ENCODE measurements at regions not wholly inside any gene's neighbourhood (a gene's known extent, or its start where the extent isn't known, plus 50 kb on each side); places are given as distances from the start of the nearest gene placed in this dataset.
"Not testable (repeated sequence)": the region's sequence is repeated elsewhere in the genome, so short reads cannot be mapped to it uniquely, and the experiment has no call there.

DNA sequence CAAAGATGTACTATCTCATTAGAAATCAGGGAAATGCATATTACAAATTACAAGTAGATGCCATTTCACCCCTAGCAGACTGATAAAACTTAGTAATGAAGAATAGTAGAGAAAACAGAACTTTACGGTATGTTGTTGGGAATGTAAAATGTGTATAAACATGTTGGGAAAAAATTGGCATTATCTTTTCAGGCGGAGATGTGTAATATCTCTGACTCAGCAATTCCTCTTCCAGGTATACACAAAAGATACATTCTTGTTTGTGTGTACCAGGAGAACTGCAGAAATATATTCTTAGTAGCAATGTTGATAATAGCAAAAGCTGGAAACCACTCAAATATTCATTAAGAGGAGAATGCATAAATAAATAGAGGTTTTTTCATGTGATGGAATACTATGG lies 204.5 kb downstream of the LPIN1 start:
- intact Hi-C loops (cut with micrococcal nuclease): no loop called here

DNA sequence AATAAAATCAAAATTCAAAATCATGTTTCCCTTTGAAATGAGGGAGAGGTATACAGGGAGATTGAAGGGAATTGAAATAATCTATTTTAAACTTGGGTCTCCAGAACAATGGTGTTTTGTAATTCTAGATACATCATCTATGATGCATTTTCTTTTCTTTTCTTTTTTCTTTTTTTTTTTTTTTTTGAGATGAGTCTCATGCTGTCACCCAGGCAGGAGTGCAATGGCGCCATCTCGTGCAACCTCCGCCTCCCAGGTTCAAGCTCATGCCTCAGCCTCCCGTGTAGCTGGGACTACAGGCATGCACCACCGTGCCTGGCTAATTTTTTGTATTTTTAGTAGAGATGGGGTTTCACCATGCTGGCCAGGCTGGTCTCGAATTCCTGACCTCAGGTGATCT lies 205.1 kb downstream of the LPIN1 start:
- intact Hi-C loops (cut with micrococcal nuclease): not testable (repeated sequence)

DNA sequence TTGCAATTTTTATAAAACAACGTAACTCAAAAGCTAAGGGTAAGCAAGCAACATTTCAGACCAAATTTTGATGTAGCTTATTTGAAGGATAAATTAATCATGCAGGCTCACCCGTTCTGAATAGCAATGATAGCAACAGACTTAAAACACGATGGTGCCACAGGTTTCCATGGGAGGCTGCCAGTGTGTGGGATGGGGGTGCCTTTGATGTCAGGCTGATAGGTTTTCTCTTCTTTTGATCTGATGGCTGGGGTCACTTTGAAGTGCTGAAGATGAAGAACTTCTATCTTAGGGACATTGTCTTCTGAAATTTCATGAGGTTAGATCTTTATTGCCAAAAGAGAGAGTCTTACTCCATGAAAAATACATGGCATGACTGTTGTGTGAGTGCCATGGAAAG lies 206.8 kb downstream of the LPIN1 start:
- intact Hi-C loops (cut with micrococcal nuclease): no loop called here

DNA sequence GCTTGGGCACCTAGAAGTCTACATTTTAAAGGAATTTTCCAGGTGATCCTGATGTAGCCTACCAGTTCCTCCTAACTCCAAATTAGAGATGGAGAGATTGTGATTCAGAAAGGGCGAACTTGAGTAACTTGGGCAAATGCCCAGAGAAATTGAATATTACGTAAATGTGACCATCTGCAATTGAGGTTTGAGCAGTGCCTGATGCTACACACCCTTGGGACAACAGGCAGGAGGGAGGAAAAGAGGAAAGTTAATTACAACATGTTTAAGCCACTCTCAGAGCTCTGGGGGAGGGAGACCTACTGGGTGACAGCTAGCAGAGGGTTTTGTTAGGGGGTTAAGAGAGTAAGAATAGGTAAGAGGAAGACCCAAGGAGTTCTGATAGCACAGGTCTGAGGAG lies 208.9 kb downstream of the LPIN1 start:
- intact Hi-C loops (cut with micrococcal nuclease): no loop called here

DNA sequence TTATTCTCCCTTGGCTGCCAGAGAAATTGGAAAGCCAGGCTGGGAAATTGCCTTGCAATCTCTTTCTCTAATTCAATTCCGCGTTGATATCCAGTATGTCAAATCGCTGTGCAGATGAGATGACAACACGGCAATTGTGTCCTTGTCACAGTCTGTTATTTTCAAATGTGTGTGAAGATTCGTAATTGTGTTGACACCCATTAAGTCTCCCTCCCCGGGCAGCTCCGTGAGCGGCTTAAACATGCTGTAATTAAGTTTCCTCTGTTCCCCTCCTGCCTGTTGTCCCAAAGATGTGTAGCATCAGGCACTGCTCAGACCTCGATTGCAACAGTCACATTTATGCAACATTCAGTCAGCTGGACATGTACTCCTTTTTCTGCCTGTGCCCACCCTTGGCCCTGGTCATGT lies 209.5 kb downstream of the LPIN1 start:
- intact Hi-C loops (cut with micrococcal nuclease): no loop called here

DNA sequence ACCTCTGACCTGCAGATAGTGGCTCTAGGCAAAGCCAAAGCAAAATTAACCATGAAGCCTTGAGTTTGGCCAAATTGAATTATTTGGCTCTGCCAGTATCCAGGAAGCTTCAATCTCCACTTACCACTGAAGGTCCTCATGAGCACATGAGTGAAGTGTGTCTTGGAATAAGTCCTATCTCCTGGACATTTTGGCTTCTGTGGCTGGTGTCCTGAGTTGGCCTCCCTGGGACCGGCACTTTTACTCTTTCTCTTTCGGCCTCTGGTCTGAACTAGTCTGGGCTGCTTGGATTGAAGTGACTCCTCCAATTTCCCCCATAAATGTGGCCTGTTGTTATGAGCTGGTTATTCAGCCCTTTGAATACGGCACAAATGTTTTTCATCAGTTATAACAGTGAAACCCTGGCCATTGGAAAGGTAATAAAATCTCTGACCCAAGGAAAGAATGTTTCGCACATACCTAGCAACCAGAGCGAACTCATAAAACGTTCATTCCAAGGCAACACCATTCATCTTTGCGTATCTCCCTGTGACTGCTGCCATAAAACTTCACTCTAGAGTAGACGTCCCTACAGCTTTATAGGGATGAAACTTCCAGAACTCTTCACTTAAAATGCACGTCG lies 216.4 kb downstream of the LPIN1 start:
- intact Hi-C loops (cut with micrococcal nuclease): no loop called here

DNA sequence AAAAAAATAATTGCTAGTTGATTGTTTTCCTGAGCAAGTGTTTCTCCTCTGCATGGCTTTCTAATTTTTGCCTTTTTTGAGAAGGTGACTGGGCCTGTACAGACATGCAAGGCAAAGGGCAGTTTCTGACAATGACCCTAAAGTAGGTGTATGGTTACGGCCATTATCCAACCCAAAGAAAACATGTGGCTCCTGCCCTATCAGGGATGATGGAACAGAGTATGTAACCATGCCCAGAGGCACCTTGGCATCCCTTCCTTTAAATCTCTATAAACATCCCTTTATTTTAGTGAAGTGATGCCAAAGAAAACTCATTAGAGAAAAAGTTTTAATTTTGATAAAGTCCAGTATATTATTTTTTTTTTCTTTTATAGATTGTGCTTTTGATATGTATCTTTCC lies 217.5 kb downstream of the LPIN1 start:
- intact Hi-C loops (cut with micrococcal nuclease): no loop called here

DNA sequence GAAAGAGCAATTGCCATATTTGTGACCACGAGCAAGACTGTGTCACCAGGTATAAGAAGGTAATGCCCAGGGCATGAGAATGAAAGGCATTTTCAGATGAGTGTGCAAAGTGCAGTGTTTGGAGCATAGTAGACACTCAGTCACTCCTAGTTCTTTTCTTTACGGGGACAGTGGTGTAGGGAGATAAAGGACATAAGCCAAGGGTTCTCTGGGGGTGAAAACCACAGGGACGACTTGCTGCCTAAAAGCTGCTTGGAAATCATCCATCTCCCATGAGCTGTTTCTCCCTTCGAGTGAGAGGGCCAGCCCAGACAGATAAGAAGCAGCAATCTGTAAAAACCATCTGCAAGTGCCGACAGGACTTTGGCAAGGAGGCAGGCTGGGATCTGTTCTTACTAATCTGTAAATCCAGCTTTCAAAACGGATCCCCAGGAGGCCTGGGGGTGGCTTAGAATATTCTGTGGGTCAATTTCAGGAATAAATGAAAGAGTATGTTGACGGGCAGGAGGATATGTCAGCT lies 221.6 kb downstream of the LPIN1 start:
- intact Hi-C loops (cut with micrococcal nuclease): no loop called here

DNA sequence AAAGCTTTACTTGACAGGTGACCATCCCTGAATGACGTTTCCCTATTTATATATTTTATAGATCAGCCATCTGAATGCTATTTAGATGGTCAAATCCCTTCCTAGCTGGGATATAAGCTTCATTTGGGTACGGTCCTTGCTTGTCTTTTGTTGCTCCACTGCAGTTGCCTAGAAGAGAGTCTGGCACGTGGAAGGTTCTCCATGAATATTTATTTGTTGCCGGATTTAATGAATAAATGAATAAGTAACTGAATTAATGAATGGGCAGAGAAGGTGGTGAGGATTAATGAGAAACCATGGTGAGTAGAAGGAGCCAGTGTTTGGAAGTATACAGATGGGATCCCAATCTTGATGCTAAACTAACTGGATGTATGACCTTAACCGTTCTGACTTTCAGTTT lies 222.1 kb downstream of the LPIN1 start:
- intact Hi-C loops (cut with micrococcal nuclease): no loop called here

DNA sequence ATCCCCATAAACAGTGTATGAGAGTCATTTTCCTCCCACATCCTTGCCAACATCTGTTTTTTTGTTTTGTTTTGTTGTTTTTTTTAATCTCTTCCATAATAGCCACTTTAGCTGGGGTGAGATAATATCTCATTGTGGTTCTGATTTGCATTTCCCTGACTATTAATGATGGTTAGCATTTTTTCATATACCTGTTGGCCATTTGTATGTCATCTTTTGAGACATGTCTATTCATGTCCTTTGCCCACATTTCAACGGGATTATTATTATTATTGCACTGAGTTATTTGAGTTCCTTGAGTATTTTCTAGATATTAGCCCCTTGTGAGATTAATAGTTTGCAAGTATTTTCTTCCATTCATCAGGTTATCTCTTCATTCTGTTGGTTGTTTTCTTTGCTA lies 223.3 kb downstream of the LPIN1 start:
- intact Hi-C loops (cut with micrococcal nuclease): no loop called here

DNA sequence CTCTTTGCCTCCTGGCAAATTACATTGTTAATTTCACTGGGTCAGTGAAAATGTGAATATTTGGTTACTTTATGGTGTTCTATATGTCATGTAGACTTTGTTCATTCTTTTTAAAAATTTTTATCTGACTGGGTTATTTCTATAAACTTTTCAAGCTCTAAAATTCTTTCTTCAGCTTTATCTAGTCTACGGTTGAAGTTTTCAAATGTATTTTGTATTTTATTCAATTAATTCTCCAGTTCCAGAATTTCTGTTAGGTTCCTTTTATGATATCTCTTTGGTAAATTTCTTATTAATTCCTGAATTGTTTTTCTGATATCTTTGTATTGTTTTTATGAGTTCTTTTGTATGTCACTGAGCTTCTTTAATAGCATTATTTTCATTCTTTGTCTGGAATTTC lies 228.1 kb downstream of the LPIN1 start:
- intact Hi-C loops (cut with micrococcal nuclease): no loop called here

DNA sequence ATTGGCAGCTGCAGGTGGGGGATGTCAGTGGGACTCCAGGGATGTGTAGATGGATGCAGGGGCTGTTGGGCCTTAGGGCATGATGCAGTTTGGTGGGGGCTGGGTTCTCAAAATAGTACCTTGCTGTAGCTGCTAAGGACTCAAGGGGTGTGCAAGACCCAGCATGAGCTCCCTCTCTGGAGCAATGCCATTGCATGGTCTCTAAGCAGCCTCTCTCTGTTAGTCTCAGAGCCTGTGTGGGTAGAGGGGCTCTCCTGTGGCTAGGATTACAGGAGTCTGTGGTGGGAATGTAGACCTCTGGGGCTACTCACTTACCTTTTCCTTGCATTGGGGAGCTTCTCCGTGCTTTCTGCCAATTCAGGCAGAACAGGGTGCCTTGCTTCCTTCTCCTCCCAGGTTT lies 228.9 kb downstream of the LPIN1 start:
- intact Hi-C loops (cut with micrococcal nuclease): no loop called here

DNA sequence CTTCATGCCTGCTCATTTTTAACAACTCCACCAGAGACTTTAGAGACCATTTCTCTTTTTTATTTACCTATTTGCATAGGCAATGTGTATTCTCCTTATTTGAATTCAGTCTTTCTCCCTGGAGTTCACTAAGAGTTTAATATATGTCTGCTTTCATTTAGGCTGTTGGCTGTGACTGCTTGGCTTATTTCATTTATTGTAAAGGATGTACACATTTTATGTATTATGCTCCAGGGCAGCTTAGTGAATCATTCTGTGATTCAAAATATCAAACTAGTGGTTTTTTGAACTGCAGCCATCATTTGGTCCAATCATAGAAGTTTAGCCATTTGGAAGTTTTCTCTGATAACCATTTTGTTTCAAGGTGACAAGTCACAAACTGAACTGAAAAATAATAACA lies 229.6 kb downstream of the LPIN1 start:
- intact Hi-C loops (cut with micrococcal nuclease): no loop called here

DNA sequence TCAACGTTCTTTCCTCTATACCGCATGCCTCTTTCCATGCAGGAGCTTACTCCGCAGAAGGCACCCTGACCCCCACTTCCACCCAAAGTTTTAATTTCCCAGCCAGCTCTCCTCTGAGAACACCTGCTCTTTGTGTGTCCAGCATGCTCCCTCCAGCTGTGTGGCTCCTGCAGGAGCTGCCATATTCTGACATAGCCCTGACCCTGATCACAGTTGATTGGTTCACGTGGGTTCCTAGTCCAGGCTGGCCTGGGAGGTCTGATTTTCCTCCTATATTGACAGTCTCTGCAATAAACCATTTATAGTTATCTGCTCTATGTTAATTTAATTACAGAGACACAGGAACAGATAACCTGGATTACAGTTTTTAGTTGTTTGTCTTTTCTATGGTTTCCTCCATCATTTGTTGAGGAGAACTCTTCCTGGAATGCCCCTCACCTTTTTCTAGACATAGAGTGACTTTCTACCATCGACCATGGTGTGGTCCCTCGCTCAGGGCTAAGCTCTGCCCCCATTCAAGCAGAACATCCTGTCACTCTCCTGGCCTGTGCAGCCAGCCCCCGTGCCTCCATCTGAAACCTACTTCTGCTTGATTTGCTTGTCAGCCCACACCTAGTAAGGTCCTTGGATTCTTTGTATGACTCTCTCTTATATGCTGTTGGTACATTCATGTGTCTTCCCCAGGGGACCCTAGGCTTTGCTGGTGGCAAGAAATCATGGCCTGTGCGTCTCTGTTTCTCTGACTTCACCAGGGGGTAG lies 231.5 kb downstream of the LPIN1 start:
- intact Hi-C loops (cut with micrococcal nuclease): no loop called here

DNA sequence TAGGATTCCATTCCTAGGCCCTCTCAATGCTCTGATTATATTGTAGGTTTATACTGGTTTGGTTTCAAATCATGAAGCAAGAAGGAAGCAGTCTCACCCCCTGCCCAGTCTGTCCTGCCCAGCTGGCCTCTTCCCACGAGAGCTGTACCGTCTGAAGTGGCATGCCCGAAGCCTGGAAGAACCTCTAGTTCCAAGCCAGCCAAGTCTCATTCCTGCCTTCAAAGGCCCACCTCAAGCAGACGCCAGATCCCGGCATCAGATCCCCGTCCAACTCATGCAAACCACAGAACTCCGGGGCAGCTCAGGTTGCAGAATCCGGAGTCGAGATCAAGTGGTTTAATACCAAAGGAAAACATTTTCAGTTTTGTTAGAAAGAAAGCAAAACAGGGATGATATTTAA lies 234.4 kb downstream of the LPIN1 start:
- intact Hi-C loops (cut with micrococcal nuclease): no loop called here

DNA sequence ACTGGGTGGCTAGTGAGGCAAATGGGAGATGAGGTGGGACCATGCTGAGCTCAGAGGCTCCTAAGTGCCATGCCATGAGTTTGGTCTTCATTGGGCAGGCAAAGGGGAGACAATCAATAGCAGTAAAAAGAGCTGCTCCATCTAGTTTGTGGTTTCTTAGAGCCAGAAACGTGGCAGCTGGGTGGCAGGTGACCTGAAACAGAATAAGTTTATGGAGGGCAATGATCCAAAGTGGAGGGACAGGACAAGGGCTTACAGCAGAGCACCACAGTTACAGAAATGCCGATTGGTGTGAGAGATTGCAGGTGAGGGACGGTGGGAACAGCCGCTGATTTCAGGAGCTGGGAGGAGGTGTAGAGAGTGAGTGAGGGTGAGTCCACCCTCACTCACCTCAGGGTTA lies 237.0 kb downstream of the LPIN1 start:
- intact Hi-C loops (cut with micrococcal nuclease): no loop called here

DNA sequence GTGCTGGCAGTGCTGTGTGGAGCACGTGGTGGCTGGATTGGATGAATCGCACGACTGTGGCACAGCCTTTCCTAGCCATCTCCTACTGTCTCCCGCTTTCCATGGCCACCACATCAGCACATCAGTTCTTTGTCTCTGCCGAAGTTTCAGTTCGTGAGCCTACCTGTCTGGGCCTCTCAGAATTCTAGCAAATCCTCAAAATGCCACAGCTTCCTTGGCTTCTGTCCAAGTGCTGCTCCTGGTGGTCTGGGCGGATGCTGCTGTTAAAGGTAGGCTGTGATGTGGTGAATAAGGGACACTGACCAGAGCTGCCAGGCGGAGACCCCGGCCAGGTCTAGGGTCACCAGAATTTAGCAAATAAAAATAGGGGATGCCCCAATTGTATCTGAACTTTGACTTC lies 237.4 kb downstream of the LPIN1 start:
- intact Hi-C loops (cut with micrococcal nuclease): no loop called here

DNA sequence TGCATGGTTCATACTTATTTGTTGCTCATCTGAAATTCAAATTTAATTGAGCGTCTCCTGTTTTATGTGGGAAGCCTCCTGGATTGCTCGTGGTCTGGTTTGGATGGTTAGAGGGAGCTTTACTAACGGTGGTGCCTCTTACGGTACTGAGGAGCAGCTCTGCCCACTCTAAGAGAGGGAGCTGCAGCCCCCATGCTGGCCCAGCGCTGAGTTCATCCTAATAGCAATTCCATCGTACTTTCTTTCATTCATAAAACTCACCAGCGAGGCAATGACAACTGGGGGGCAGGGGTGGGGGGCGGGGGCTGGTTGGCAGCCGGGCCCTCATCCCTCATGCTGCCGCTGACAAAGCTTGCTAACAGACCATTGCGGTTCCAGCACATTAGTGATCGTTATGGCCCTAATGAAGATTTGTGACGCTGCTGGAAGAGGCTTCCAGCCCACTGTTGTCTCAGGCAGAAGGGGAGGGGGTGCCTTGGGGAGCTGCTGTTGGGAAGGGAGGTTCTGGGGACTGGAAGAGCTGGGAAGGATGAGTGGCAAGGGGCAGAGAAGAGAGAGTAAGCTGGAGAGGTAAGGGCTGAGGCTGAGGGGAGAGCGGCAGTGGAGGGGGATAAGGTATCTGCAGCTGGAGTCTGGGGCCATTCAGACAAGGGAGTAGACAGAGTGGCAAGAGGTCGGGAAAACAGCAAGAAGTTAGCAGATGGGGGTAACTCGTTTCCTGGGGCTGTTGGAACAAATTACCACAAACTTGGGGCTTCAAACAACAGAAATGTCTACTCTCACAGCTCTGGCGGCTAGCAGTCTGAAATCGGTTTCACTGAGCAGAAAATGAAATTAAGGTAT lies 238.1 kb downstream of the LPIN1 start:
- intact Hi-C loops (cut with micrococcal nuclease): no loop called here

DNA sequence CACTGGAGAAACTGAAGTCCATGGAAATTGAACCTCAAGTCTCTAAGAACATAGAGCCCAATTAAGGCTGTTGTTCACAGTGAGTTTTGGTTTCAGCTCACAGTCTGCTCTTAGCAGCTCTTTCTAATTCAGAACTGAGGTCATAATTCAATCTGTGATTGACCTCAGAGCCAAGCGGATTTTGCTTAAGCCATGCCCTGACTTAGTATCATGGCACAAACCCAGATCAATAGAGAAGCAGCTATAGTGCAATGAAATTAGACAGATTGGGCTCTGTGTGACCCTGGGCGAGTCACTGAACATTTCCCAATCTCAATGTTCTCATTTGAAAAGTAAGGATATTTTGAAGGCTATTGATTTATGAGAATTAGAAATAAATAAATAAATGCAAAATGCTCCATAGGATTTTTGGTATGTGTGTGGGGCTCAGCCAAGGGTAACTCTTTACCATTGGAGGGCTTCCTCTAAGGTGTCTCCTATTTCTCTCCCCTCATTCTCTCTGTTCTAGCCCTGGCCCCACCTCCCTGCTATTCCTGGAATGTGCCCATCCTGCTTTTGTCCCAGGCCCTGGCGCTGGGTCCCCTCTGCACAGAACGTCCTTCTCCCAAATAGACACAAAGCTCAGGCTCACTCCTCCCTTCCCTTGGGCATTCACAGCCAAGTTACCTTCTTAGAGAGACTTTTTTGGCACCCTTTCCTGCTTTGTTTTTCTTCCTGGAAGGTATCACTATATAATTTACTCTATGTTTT lies 239.6 kb downstream of the LPIN1 start:
- intact Hi-C loops (cut with micrococcal nuclease): no loop called here

DNA sequence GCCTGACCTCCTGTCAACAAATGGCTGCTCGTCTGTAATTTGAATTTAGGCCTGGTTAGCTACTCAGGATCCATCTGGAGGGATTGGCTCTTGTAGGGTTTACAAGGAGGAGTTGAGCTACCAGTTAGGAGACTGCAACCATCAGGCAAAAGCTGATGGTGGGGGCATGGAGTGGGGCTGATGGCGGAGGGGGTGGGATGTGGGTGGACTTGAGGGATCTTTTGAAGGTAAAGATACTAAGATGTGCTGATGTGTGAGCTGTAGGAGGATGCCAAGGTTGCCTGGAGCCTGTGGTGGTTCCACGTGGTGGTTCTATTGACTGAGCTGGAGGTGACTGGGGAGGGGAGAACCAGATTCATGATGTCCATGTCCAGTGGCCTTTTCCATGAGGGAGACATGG lies 240.7 kb downstream of the LPIN1 start:
- intact Hi-C loops (cut with micrococcal nuclease): no loop called here

DNA sequence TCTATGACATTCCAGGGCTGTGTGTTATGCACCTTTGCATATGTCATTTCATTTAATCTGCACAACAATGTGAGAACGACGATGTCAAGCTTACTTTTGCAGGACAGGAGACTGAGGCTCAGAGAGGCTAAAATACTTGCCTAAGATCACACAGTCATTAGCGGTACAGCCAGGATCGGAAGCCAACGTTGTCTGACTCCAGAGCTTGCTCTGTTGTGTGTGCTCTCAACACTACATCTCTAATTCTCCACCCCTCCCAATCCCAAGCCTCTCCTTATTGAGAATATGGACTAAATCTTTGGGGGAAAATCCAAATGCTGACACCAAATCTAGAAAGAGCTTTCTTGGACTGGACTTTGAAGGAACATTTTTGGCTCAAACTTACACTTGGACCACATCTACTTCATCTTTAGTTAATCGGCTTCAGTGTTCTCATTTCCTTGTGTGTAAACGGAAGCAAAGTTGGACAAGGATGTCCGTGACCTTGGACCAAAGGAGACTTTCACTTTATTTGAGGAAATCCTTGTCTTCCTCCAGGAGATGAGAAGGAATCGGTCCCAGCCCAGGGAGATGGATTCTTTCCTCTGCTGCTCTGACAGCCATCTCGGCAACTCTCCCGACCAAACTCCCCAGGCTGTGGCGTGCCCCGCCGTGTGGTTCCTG lies 242.4 kb downstream of the LPIN1 start:
- intact Hi-C loops (cut with micrococcal nuclease): no loop called here

Data from T-helper 2 cell treated with Interferon-gamma antibody and Interleukin-4, amounts not matched to agents 100 ng/mL and 5 ng/mL, for 36 hours (primary cell).